ENCODE measurements at regions not wholly inside any gene's neighbourhood (a gene's known extent, or its start where the extent isn't known, plus 50 kb on each side); places are given as distances from the start of the nearest gene placed in this dataset.
"Not testable (repeated sequence)": the region's sequence is repeated elsewhere in the genome, so short reads cannot be mapped to it uniquely, and the experiment has no call there.

DNA sequence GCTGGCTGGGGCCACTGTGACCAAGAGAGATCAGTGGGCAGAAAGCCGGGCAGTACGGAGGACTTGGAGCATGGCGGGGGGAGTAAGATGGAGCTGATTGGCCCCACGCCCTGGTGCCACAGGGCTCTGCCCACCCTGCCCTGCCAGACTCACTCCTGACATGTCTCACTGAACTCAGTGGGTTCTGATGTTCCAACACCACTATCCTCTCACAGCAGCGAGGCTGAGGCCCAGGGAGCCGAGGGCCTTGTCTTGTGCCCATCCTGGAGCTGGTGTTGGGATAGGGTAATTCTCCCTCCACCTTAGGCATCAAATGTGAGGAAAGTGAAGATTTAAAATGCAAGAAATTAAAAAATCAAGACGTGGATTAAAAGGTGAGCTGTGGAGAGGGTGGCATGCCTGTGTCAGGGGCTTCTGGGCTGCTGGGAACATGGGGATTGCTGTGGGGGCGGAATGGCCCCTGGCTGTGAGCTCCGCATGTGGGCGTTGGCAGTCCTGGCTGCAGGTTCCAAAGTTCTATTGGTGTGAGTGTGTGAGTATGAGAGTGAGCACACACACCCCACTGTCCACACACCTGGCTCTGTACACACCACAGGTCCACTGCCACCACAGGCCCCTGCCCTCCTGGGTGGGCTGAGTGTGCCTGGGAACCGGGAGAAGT, 283.5 kb upstream of the HS6ST1 start:
- in situ Hi-C loops (cut with HindIII; ENCODE audit: low sequenced_read_pairs) = no loop called here
- DNase-seq (ENCODE audit: low read depth, low spot score) = no peak
- TF ChIP-seq, protein P1, sequence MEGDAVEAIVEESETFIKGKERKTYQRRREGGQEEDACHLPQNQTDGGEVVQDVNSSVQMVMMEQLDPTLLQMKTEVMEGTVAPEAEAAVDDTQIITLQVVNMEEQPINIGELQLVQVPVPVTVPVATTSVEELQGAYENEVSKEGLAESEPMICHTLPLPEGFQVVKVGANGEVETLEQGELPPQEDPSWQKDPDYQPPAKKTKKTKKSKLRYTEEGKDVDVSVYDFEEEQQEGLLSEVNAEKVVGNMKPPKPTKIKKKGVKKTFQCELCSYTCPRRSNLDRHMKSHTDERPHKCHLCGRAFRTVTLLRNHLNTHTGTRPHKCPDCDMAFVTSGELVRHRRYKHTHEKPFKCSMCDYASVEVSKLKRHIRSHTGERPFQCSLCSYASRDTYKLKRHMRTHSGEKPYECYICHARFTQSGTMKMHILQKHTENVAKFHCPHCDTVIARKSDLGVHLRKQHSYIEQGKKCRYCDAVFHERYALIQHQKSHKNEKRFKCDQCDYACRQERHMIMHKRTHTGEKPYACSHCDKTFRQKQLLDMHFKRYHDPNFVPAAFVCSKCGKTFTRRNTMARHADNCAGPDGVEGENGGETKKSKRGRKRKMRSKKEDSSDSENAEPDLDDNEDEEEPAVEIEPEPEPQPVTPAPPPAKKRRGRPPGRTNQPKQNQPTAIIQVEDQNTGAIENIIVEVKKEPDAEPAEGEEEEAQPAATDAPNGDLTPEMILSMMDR (IDR thresholded peaks at IDR 0.05; ENCODE audit: low read depth, low read length) = no peak
- H3K4me3 ChIP-seq (ENCODE audit: low read depth, low read length) = no peak overlapping the region

DNA sequence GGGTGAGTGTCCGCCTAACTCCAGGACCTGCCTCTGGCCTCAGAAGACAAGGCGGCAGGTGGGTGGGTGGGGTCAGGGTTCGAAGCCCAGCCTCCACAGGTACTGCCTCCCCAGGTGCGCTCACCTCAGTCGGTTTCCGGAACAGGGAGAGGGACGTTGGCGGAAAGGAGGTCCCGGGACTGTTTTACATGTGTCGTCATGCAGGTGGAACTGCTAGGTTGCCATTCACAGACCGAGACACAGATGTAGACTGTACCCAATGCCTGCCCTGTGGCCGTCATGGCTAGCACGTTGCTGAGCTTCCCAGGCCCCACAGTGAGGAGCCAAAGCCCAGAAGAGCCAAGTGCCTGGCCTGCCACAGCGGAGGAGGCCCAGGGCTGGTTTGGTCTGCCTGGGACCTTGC, 284.0 kb upstream of the HS6ST1 start:
- no peak overlapping the region for H3K4me3 ChIP-seq (ENCODE audit: low read depth, low read length)
- in situ Hi-C loops (cut with HindIII; ENCODE audit: low sequenced_read_pairs) = no loop called here
- TF ChIP-seq, protein P1 (IDR thresholded peaks at IDR 0.05; ENCODE audit: low read depth, low read length) = no peak
- DNase-seq (ENCODE audit: low read depth, low spot score) = no peak

DNA sequence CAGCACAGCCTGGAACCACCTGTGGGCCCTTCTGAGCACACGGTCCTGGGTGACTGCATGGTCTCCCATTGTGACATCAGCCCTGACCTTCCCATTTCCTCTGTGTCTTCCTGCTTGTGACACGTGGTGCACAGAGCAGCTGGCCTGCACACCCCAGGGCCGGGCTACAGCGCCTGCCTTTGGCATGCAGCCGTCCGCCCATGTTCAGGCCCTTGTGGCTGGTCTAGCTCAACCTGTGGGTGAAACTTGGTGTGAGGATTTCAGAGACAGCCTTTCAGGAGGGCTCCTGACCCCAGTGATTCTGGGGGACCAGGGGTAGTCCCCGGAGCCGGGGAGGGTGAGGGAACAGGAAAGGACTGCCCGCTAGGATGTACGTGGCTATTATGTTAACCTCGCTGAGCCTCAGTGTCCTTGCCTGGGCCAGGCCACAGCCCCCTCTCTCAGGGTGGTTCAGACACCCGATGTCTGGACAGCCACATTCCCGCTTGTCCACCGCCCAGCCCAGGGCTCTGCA, 284.8 kb upstream of the HS6ST1 start:
- in situ Hi-C loops (cut with HindIII; ENCODE audit: low sequenced_read_pairs) = no loop called here

DNA sequence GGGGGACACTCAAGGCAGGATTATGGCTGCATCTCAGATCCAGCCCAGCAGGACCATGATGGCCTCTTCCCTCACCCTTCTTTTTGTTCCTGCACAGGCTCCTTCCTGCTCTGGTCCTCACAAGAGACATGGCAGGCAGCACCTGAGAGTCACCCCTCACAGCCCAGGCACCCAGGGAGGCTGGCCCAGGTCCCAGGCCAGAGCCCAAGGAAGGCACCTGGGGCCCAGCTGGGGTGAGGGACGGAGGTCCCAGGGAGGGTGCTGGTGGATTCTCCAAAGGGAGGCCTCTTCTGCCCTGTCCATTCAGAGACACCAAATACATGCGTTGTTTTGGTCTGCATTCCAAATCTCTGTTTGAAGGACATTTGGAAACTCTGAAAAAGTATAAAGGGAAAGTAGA, 285.4 kb upstream of the HS6ST1 start:
- no peak overlapping the region for H3K4me3 ChIP-seq (ENCODE audit: low read depth, low read length)
- in situ Hi-C loops (cut with HindIII; ENCODE audit: low sequenced_read_pairs) = no loop called here
- TF ChIP-seq, protein P1 (IDR thresholded peaks at IDR 0.05; ENCODE audit: low read depth, low read length) = no peak
- DNase-seq (ENCODE audit: low read depth, low spot score) = no peak

More for the DNA sequence above, 284.8 kb upstream of the HS6ST1 start:
- no peak for DNase-seq (ENCODE audit: low read depth, low spot score)
- H3K4me3 ChIP-seq (ENCODE audit: low read depth, low read length) = no peak overlapping the region
- TF ChIP-seq, protein P1 (IDR thresholded peaks at IDR 0.05; ENCODE audit: low read depth, low read length) = no peak

DNA sequence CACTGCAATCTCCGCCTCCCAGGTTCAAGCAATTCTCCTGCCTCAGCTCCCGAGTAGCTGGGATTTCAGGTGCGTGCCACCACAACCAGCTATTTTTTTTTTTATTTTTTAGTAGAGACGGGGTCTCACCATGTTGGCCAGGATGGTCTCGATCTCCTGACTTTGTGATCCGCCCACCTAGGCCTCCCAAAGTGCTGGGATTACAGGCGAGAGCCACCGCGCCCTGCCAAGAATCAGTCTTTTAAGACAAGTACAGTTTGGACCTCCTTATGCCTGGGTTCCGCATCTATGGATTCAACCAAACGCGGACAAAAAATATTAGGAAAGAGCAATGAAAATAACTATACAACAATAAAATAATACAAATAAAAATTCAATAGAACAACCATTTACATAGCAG, 285.9 kb upstream of the HS6ST1 start:
- DNase-seq (ENCODE audit: low read depth, low spot score); H3K4me3 ChIP-seq (ENCODE audit: low read depth, low read length); in situ Hi-C loops (cut with HindIII; ENCODE audit: low sequenced_read_pairs): not testable (repeated sequence)

DNA sequence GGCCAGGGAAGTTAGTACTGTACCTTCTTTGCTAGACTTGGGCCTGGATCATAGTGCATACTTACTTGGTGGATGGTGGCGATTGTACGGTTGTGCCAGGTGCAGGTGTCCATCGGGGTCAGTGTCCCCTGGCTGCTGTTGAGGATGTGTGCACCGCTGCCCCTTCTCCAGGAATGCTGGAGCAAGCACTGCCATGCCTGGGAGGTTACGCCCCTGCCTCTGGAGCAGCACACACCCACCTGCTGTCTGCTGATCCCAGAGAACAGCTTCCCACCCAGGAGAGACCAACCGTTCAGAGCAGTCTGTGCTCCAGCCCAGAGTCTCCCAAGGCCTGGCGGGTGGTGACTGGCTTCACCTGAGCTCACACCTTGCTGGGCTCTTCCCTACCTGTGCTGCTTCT, 286.8 kb upstream of the HS6ST1 start:
- TF ChIP-seq, protein P1 (IDR thresholded peaks at IDR 0.05; ENCODE audit: low read depth, low read length) = no peak
- no peak overlapping the region for H3K4me3 ChIP-seq (ENCODE audit: low read depth, low read length)
- no peak for DNase-seq (ENCODE audit: low read depth, low spot score)
- in situ Hi-C loops (cut with HindIII; ENCODE audit: low sequenced_read_pairs) = no loop called here

DNA sequence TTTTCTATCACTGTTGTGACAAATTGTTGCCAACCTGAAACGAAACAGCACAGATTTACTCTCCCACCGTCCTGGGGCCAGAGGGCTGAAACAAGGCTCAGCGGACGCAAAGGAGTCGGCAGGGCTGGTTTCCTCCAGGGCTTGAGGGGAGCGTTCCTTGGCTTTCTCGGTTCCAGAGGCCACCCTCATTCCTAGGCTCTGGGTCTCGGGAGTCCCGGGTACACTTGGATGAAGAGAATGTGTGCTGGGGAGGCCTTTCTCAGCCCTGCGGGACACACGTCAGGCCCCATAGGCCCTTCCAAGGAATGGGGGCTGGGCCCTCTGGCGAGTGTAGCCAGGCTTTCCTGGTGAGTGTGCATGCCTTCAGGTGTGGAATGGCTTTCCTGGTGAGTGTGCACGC, 287.3 kb upstream of the HS6ST1 start:
- TF ChIP-seq, protein P1 (IDR thresholded peaks at IDR 0.05; ENCODE audit: low read depth, low read length) = no peak
- no peak overlapping the region for H3K4me3 ChIP-seq (ENCODE audit: low read depth, low read length)
- DNase-seq (ENCODE audit: low read depth, low spot score) = no peak
- in situ Hi-C loops (cut with HindIII; ENCODE audit: low sequenced_read_pairs) = no loop called here
